ENCODE measurements at regions not wholly inside any gene's neighbourhood (a gene's known extent, or its start where the extent isn't known, plus 50 kb on each side); places are given as distances from the start of the nearest gene placed in this dataset.

DNA sequence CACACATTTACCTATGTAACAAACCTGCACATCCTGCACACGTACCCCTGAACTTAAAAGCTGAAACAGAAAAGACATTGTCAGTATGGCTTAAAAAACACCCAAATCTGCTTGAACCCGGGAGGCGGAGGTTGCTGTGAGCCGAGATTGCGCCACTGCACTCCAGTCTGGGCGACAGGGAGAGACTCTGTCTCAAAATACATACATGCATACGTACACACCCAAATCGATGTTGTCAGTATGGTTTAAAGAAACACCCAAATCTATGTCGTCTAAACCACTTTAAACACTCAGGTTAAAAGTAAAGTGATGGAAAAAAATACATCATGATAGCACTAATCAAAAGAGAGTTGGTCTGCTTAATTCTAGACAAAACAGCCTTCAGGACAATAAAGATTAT, 257.5 kb downstream of the RPRM start:
- no peak for TF ChIP-seq EZH2phosphoT487 (IDR thresholded peaks at IDR 0.05)
- TF ChIP-seq, protein P1, sequence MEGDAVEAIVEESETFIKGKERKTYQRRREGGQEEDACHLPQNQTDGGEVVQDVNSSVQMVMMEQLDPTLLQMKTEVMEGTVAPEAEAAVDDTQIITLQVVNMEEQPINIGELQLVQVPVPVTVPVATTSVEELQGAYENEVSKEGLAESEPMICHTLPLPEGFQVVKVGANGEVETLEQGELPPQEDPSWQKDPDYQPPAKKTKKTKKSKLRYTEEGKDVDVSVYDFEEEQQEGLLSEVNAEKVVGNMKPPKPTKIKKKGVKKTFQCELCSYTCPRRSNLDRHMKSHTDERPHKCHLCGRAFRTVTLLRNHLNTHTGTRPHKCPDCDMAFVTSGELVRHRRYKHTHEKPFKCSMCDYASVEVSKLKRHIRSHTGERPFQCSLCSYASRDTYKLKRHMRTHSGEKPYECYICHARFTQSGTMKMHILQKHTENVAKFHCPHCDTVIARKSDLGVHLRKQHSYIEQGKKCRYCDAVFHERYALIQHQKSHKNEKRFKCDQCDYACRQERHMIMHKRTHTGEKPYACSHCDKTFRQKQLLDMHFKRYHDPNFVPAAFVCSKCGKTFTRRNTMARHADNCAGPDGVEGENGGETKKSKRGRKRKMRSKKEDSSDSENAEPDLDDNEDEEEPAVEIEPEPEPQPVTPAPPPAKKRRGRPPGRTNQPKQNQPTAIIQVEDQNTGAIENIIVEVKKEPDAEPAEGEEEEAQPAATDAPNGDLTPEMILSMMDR (IDR thresholded peaks at IDR 0.05), result no peak
